HG02759 (cell line): ENCODE measurements at regions not wholly inside any gene's neighbourhood (a gene's known extent, or its start where the extent isn't known, plus 50 kb on each side); places are given as distances from the start of the nearest gene placed in this dataset.

Experiments
- ATAC-seq: cut with Tn5 transposase; IDR thresholded peaks from one replicate; pipeline ENCODE4 v1.9.1; 2021; ENCODE audit warnings: mild to moderate bottlenecking, moderate library complexity; ENCODE audit not compliant: unreplicated experiment

GRCh38 chr6:133818320-133818719 lies 70.6 kb upstream of the TCF21 start:
- no peak for ATAC-seq

DNA sequence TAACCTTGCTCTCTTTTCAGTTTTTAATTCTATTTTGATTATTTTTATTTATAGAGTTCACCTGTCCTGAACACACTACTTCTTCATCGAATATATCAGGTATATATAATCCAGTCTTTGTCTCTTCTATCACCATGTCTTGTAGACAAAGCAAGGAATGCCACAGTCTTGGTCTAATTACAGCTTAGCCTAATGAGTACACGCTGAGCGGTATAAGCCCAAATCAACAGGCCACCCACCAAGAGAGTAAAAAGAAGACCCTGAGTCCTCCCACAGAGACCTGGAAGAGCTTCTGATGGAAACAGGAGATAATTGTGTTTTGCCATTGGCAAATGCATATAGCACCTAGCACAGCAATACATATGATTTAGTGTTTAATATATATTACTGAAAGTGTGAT lies 68.7 kb upstream of the TCF21 start:
- ATAC-seq = no peak

DNA sequence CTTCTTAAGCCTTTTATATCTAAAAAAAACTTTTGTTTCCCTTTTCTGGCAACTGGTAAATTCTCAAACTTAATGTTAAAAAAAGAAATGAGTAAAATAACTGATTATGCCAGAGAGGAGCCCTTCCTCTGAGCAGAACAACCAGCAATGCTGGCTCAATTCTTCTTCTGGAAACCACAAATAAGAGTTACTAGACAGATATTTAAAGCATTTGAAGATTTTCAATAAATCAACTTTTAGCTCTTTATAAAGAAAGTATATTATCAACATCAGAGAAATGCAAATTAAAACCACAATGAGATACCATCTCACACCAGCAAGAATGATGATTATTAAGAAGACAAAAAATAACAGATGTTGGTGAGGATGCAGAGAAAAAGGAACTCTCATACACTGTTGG lies 61.1 kb upstream of the TCF21 start:
- ATAC-seq = no peak

GRCh38 chr6:133833949-133834359 lies 55.0 kb upstream of the TCF21 start:
- no peak for ATAC-seq

DNA sequence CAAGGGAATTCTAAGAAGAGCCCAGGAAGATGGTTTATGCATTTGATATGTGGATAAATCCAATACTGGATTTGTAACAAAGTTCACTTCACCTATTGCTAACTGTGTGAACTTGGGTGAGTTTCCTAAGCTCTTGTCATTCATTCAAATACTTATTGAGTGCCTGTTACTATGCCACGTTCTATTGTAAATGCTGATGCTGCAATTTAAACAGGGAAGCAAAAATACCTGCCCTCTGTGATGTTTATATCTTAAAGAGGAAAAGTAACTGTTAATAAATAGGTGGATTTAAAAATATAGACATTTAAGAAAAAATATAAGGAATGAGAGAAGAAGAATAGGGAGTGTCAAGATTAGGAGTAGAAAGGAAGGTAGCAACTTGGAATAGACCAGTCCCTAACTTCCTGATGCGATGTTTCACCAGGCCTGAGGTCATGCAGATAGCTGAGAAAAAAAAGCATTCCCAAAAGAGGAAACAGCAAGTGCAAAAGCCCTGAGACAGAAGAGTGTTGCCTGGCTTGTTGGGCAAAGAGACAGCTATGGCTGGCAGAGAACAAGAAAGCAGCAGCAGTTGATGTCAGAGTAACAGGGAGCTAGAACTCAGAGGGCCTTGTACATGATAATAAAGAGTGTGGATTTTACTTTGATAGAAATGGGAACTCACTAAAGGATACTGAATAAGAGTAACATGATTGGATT lies 54.3 kb upstream of the TCF21 start:
- no peak for ATAC-seq

DNA sequence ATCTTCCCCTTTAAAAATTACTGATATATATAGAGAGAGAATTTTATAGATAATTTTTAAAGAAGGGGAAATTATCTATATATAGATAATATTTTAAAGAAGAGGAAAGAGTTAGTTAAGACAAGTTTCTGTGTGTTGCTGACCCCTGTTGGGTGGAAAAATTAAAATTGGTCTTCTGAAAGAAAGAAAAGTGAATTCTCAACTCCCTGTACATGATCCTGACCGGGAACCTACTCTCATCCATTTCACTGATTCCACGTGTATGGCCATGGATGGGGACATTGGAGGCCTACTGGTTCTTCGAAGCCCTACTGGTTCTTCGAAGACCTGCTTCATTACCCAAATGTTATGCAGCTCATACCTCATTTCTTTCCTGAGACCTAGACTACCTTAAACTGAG lies 53.0 kb upstream of the TCF21 start:
- ATAC-seq = no peak

- ATAC-seq = peak; percentile 93
Observed at GRCh38 chr6:133837801-133838349, 51.0 kb upstream of the TCF21 start.
